Suppressor macrophage treated with lipopolysaccharide for 4 hours (primary cell): ENCODE measurements at regions not wholly inside any gene's neighbourhood (a gene's known extent, or its start where the extent isn't known, plus 50 kb on each side); places are given as distances from the start of the nearest gene placed in this dataset.
"Not testable (repeated sequence)": the region's sequence is repeated elsewhere in the genome, so short reads cannot be mapped to it uniquely, and the experiment has no call there.

Experiments
- DNase-seq: peaks from one replicate; pipeline ENCODE4 v3.0.0-alpha.2; 2020

- peak; percentile 53 for DNase-seq
These were observed 93.0 kb downstream of the CRLF3 start for GRCh38 chr17:30731210-30732132.

DNA sequence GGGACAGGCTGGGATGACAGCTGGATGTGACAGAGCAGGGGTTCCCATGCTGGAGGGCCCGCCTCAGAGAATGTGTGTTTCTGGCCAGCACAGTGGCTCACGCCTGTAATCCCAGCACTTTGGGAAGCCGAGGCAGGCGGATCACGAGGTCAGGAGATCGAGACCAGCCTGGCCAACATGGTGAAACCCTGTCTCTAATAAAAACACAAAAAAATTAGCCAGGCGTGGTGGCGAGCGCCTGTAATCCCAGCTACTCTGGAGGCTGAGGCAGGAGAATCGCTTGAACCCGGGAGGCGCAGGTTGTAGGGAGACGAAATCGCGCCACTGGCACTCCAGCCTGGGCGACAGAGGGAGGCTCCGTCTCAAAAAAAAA, 93.7 kb downstream of the CRLF3 start:
- not testable (repeated sequence) for DNase-seq

DNA sequence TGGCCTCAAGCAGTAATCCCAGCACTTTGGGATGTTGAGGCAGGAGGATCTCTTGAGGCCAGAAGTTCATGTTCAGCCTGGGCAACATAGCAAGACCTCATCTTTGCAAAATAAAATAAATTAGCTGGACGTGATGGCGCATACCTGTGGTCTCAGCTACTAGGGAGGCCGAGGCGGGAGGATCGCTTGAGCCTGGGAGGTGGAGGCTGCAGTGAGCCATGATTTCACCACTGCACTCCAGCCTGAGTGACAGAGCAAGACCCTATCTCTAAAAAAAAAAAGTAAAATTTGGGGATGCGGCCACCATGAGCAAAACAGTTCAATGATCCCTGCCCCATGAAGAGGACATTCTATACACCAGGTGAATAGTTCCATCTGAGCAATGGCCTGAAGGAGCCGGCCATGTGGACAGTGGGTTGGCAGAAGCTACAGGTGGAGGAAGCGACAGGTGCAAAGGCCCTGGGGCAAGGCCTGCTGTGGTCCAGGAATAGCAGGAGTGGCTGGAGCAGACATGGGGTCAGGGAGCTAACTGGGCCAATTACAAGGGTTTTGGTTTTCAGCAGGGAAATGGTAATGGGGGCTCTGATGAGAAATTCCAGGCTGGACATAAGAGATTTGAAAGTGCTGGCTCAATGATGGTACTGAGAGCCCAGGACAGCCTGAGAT, 94.2 kb downstream of the CRLF3 start:
- DNase-seq: not testable (repeated sequence)

DNA sequence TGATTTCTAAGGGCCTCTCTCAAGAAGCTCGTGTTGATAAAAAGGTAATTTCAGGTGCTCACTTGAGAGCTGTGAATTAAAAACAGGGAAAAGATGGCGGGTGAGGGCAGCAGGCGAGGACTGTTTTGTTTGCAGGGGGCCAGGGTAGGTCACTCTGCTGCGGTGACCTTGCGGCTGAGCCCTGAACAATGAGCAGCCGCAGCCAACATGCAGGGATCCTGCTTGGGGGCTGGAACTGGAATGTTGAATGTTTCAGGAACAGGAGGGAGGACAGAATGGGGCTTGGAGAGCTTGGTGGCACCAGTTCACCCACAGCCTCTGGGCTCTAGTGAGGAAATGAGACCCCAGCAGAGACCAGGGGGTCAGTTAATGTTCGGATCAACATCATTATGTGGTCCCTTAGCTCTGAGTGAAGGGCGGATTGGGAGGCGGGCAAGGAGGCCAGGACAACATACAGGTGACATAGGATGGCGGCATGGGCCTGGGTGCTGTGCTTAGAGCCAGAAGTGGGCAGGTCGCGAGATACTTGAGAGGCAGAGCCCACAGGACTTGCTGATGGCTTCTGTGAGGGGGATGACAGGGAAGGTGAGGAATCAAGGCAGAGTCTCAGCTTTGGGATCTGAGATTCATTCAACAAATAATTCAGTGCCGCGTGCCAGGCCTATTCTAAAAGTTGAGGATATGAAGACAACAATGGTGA, 94.9 kb downstream of the CRLF3 start:
- DNase-seq: not testable (repeated sequence)

DNA sequence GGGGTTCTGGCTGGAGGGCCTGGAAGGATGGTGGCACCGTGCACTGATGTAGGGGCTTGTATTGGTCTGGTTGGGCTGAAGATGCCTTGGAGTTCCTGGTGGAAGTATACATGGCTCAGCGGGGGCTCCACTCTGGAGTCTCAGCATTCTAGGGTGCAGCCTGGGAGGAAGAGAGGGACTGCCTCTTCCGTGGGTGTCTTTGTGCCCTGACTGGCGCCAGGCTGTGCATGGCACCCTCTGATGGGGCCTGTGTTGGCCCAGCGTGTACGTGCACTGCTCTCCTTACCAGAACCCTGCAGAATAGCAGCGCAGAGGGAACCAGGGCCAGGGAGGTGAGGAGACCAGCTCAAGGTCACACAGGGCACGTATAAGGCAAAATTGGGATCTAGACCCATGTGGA, 97.0 kb downstream of the CRLF3 start:
- not testable (repeated sequence) for DNase-seq

DNA sequence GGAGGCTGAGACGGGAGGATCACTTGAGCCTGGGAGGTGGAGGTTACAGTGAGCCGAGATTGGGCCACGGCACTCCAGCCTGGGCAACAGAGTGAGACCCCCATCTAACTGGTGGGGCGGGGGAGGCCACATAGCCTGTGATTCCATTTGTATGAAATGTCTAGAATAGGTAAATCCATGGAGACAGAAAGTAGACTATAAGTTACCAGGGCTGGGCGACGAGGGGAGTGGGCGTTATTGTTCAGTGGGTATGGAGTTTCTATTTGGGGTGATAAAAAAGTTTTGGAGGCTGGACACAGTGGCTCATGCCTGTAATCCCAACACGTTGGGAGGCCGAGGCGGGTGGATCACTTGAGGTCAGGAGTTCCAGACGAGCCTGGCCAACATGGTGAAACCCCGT, 97.8 kb downstream of the CRLF3 start:
- not testable (repeated sequence) for DNase-seq

DNA sequence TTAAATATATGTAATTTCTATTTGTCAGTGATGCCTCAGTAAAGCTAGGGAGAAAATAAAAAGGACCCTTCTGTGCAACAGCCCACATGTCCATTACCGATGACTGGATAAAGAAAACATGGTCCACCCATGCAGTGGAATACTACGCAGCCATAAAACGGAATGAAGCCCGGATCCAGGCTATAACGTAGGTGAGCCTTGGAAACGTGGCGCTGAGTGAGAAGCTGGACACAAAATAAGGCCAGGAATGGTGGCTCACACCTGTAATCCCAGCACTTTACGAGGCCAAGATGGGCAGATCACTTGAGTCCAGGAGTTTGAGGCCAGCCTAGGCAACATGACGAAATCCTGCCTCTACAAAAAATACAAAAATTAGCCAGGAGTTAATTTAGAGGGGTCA, 98.2 kb downstream of the CRLF3 start:
- not testable (repeated sequence) for DNase-seq

- not testable (repeated sequence) for DNase-seq
These were observed 100.3 kb downstream of the CRLF3 start for GRCh38 chr17:30724034-30724650.

DNA sequence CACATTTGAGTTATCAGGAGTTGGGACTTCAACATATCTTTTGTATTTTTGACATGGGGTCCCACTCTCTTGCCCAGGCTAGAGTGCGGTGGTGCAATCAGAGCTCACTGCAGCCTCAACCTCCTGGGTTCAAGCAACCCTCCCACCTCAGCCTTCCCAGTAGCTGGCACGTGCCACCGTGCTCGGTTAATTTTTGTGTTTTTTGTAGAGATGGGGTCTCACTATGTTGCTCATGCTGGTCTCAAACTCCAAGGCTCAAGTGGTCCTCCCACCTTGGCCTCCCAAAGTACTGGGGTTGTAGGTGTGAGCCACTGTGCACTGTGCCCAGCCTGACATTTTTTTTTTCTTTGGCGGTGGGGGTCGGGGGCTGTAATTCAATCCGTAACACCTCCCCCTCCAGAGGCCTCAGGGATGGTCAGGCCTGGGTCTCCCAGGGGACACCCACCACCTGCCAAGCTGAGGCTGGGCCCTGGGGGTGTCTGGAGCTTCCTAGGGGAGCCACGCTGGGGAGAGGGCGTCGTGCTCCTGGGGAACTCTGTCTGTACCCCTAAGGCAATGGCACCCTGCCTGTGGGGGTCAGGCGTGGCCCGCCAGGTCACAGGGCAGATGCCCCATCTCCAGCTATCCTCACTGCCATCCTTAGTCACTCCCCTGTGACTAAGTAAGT, 102.2 kb downstream of the CRLF3 start:
- not testable (repeated sequence) for DNase-seq

DNA sequence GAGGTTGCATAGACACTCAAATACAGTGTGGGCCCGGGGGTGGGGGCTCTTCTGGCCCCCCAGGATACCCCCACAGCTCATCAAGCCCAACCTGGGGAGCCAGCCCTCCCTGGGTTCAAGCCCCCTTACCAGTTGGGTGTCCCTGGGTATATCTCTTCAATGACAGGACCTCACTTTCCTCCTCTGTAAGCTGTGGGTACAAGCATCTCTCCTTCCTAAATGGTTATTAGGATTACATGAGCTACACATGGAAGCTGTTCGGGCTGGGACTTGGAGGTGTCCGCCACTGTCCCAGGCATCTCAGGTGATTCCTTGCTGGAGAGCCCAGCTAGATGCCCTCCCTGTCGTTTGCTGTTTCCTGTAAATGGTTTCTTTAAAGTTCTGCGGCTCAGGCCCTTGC, 103.5 kb downstream of the CRLF3 start:
- not testable (repeated sequence) for DNase-seq

- DNase-seq: no peak
These were observed 104.5 kb downstream of the CRLF3 start for GRCh38 chr17:30720013-30720471.

GRCh38 chr17:30719131-30719973, 105.1 kb downstream of the CRLF3 start:
- DNase-seq: peak; percentile 85

- DNase-seq: not testable (repeated sequence)
These were observed 105.8 kb downstream of the CRLF3 start for GRCh38 chr17:30718691-30719090.

- DNase-seq: not testable (repeated sequence)
These were observed 106.4 kb downstream of the CRLF3 start for GRCh38 chr17:30718099-30718447.

DNA sequence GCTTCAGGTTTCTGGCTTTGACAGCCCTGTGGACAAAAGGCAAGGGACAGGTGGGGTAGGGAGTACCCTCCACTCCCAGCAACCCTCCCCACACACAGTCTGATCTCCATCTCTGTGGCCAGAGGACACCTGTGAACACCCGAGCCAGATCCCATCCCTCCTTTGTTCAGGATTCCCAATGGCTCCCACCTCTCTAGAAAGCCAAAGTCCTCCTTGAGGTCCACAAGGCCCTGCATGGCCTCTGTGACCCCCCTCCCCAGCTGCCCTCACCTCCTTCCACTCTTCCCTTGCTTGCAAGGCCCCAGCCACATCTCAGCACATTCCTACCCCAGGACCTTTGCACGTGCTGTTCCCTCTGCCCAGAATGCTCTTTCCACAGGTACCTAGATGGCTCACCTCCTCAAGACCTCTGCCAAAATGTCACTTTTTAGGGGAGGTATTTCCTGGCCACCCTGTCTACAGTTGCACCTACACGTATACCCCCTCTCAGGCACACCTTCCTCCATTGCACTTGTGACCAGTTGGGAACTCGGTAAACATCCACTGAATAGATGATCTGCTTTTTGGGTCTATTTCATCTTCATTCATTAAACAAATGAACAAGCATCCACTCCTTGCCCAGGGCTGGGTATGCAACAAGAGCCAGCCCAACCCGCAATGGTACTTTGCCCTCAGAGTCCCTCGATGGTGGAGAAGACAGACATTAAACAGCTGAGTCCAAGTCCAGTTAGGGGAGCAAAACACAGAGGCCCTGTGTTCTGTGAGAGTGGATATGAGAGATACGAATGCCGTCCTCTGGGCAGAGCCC, 107.0 kb downstream of the CRLF3 start:
- DNase-seq: no peak

GRCh38 chr17:30716461-30717290, 107.8 kb downstream of the CRLF3 start:
- peak; percentile 60 for DNase-seq

- DNase-seq: peak; percentile 54
These were observed 109.5 kb downstream of the CRLF3 start for GRCh38 chr17:30714825-30715622.

DNA sequence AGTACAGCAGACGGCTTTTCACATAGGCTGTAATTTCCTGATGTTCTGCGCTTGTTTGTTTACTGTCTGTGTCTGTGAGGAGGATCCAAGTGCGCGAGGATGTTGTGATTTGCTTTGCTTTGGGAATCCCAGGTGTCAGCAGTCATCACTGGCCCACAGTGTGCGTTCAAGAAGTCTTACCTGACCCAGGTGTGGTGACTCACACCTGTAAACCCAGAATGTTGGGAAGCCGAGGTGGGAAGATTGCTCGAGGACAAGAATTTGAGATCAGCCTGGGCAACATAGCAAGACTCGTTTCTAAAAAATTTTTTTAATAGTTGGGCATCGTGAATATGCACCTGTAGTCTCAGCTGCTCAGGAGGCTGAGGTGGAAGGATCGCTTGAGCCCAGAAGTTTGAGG, 110.7 kb downstream of the CRLF3 start:
- not testable (repeated sequence) for DNase-seq

DNA sequence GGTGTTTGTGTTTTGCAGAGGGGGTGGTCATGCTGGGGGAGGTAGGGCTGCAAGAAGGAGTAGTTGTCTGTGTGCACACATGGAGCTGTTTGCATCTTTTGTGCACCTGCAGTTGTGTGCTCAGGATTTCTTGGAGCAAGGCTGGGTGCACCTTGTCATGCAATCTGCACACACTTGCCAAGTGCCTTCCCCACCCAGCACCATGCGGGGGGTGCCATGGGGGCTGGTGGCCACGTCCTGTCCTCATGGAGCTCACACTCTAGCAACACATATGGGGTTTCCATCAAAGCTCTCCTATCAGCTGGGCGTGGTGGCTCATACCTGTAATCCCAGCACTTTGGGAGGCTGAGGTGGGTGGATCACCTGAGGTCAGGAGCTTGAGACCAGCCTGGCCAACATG, 111.6 kb downstream of the CRLF3 start:
- not testable (repeated sequence) for DNase-seq
